GM21381 (cell line): ENCODE measurements at regions not wholly inside any gene's neighbourhood (a gene's known extent, or its start where the extent isn't known, plus 50 kb on each side); places are given as distances from the start of the nearest gene placed in this dataset.
"Not testable (repeated sequence)": the region's sequence is repeated elsewhere in the genome, so short reads cannot be mapped to it uniquely, and the experiment has no call there.

Source experiments
- ATAC-seq: cut with Tn5 transposase; IDR thresholded peaks from one replicate; pipeline ENCODE4 v1.9.1; 2021; ENCODE audit warnings: mild to moderate bottlenecking, moderate library complexity; ENCODE audit not compliant: unreplicated experiment

DNA sequence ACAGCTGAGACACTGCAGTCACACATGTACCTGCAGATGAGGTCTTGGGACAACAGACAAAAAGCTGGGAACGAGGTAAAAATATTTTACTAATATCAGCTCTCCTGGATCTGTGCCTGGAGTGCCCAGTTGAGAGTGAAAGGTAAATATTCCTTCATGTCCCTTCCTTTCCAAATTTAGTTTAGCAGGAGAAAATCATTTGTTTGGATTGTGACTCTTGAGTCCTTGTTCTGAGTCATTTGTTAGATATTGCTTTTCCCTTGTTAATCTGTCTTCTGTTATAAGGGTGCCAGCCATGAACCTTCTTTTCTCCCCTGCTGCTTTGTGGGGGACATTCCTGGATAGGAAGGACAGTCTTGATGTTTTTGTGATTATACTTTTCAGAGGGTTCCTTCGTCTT lies 329.2 kb downstream of the DSC3 start:
- ATAC-seq = no peak

DNA sequence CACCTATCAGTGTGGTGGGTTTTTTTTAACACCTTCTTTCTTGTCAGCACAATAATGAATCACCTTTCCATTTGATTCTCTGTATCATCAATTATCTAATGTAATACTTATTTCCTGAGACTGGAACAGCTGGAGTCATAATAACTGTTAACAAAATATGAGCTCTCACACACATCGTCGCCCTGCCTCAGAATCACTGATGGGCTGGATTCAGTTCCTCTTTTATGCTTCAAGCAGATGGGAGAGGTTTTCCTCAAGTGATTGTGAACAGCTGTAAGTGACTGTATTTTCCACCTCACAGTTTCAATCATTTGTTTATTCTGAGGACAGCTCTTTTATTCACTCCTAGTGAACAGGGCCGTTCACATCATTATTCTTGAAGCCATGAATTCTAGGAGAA lies 330.2 kb downstream of the DSC3 start:
- ATAC-seq = no peak

GRCh38 chr18:30709595-30709994 lies 332.9 kb downstream of the DSC3 start:
- no peak for ATAC-seq

- no peak for ATAC-seq
Observed at GRCh38 chr18:30705943-30706342, 336.6 kb downstream of the DSC3 start.

DNA sequence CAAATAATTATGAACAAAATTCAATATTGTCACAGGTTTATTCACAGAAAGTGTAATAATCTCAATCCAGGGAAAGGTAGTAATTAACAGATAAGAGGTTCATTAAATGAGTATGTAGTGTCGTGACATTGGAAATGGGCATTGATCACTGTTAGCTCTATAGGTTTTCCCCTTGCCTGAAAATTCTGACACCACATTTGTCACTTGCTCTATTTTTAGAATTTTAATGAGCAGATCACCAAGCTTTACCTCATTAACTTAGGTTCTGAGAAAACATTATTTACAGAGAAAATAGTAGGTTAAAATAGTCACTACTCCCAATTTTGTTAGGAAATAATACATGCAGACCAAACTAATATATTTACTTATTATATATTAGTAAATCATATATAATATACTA lies 344.0 kb downstream of the DSC3 start:
- ATAC-seq = no peak

DNA sequence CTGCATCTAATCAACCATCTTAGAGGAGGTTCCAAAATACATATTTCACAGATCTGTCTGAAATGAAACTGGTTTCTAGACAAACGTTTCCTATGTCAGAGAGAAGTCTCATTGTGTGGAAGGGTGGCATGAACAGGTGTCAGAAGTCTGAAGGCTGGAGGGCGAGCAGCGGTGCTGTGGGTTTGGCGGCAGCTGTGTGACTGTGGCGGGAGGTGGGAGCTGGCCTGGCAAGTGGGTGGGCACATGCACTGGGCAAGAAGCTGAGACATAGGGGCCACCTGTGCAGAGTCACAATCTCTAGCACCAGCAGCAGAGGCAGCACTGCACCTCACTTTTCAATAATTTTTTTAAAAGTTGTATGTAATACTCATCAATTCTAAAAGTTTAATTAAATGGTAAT lies 346.3 kb downstream of the DSC3 start:
- no peak for ATAC-seq

DNA sequence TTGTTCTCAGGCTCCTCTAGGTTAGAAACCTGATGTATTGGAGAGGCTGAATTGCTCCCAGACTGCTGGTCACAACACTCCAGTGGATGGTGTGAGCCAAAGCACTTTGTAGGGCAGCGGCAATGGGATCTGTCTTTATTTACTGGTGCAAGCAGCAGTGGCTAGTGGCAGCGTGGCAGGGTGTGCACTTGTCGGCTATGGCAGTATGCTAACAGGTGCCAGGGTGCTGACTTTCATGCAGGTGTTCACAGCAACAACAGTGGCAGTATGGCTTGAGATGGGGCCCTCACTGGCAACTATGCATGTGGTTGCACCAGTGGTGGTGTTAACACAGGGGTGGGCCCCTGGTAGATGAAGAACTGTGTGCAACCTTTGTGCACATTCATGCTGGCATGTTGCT lies 347.8 kb downstream of the DSC3 start:
- no peak for ATAC-seq

DNA sequence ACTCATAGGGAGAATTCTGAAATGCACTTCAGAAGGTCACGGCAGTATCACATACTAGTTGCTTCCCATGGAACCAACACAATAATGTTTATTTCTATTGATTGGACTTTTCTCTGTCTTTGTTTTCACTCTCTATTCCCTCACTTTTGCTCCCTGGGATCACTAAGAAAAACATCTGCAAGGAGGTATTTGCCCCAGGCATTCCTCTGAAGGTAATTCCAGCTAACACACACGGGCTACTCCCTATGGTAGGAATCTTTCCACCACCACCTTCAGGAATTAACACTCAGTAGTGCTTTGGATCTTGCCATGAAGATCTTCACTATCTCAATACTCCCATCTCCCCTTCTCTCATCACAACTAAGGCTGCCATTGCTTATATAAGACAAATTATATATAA lies 353.3 kb downstream of the DSC3 start:
- no peak for ATAC-seq

DNA sequence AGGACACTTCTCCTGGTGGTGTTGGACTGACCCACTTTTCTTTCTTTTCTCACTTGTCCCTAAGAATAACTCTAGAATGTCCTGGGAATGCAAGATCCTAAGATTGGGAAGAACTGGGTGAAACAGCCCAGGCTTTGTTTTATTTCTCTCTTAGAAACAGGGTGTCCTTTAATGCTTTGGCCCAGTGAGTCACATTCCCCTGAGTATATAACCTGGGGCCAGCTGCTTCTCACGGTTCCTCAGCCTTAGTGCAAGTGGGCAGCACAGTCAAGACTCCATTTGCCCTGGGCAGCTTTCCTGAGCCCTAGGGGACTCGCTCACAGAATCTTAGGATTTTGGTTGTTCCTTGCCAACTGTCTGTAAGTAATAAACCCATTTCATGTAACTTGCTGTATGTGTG lies 355.0 kb downstream of the DSC3 start:
- no peak for ATAC-seq

DNA sequence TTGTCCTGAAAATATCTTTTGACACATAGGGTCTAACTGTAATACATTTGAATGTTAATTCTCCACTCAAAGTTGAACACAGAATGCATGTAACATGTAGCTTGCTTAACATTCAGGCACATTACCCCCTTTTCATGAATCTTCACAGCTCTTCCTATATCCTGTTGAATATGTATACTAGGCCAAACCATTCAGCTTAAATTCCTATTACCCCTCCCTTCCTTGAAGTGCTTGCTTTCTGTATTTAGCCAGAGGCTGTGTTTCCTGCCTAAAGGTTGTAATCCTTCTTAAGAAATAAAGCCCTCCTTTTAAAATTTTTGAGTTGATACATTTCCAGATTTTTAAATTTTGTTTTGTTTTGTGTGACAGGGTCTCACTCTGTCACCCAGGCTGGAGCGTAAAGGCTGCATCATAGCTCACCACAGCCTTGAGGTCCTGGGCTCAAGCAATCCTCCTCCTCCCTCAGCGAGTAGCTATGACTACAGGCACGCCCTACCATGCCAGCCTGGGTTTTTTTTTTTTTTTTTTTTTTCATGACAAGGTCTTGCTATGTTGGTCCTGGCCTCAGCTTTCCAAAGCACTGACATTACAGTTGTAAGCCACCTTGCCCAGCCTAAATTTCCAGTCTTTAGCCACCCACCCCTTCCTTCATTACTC lies 357.6 kb downstream of the DSC3 start:
- no peak for ATAC-seq

DNA sequence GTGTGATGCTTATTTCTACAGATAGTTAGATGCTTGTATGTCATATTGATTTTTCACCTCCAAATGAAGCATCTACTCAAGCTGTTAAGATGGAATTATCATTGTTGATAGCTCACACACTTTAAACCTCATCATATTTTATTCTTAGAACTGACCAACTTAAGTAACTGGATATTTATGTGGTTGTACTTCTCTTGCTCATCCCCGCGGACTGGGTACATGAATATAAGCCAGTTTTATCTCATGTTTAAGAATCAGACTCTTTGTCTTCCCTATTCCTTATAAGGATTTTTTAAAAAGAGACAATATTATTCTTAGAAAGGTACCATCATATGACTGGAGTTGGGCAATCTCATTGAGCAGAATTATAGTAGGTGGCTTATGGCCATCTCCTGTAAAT lies 358.7 kb downstream of the DSC3 start:
- ATAC-seq = no peak

DNA sequence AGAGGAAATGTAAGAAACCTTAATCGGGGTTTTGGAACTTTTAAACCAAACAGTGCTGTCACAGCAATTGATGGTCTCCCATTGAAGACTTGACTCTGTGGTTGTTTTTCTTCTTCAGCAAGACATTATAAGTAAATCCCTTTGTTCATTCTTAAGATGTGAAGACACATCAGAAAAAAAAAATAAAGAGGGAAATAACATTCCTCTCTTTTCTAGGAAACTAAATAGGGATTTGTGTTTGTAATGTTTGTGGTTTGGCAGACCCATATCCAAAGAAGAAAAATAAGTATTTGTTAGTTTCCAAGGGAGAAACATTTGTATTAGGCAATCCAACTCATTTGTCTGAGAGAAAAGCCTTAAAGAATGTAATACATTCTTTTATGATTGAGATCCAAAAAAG lies 359.9 kb downstream of the DSC3 start:
- no peak for ATAC-seq

- no peak for ATAC-seq
Observed at GRCh38 chr18:30679285-30679930, 363.1 kb downstream of the DSC3 start.

- not testable (repeated sequence) for ATAC-seq
Observed at GRCh38 chr18:30677813-30678212, 364.7 kb downstream of the DSC3 start.

DNA sequence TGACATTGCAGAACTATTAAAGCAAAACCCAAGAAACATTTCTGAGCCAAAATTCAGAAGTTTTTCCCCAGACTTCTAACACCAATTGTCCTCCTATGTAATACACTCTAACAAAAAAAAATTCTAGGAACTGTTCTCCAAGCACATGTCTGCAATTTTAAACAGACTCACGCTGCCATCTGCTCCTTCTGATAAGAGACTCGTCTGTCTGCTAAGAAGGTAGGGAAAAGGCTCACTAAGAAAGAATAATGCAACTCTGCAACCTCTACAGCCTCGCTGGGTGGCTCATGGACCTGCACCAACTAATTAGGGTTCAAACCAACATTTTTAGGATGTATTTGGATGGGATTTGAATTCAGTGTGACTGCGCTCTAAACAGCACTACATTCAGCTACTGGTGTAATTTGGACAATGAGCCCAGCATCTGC lies 366.5 kb downstream of the DSC3 start:
- ATAC-seq = no peak

DNA sequence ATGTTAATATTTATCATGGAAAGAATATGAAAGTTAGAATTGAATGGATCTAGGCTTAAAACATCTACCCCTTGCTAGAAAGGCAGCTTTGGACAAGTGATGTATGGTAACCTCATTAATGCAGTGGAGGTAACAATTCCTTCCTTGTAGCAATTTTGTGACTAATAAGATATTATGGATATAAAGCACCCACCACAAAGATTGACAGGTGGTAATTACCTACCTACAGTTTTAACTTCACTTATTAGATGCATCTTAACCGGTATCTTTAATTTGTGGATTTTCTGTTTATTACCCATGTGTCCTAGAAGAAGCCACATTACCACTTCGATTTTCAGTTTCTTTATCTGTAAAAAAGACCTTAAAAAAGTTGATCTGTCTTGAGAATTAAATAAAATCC lies 367.0 kb downstream of the DSC3 start:
- no peak for ATAC-seq

GRCh38 chr18:30675072-30675471 lies 367.5 kb downstream of the DSC3 start:
- ATAC-seq = no peak

GRCh38 chr18:30674596-30674995 lies 367.9 kb downstream of the DSC3 start:
- no peak for ATAC-seq

GRCh38 chr18:30672439-30672838 lies 370.1 kb downstream of the DSC3 start:
- ATAC-seq = not testable (repeated sequence)

DNA sequence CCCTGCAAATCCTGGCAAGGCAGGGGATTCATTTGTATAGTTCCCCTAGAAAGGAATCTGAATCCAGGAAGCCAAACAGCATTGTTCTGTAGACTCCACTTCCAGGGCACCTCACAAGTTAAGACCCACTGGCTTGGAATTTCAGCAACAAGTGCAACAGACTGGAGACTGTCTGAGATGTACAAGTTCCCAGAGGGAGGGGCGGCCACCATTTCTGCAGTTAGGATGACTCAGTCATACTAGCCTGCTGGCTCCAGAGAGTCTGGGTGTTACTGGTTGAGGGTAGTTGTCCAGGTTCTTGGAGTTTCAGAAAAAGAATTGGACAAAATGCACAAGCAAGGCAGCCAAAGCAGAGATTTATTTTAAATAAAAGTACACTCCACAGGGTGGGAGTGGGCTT lies 384.2 kb downstream of the DSC3 start:
- no peak for ATAC-seq

DNA sequence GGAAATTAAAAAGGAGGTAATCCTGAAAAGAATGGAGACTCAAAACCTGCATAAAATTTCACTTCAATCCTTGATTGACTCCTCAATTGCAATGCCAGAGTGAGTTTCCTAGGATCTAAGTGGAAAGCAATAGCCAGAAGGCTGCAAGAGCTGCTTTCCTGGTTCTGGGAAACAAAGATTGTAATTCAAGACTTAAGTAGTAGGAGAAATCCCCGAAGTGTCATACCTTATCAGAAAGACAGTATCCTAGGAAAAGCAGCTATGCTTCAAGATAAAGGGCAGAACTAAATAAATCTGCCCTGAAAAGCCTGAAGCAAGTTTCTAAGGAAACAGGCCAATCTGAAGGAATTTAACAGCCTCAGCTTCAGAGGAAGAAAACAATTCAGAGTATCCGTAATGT lies 390.2 kb downstream of the DSC3 start:
- no peak for ATAC-seq

GRCh38 chr18:30650499-30650898 lies 392.0 kb downstream of the DSC3 start:
- ATAC-seq = no peak

GRCh38 chr18:30644158-30644557 lies 398.4 kb downstream of the DSC3 start:
- ATAC-seq = no peak
